HG02610 (cell line): ENCODE measurements at regions not wholly inside any gene's neighbourhood (a gene's known extent, or its start where the extent isn't known, plus 50 kb on each side); places are given as distances from the start of the nearest gene placed in this dataset.
"Not testable (repeated sequence)": the region's sequence is repeated elsewhere in the genome, so short reads cannot be mapped to it uniquely, and the experiment has no call there.

Source experiments
- ATAC-seq: cut with Tn5 transposase; IDR thresholded peaks from one replicate; pipeline ENCODE4 v1.9.1; 2021; ENCODE audit warnings: mild to moderate bottlenecking, moderate library complexity; ENCODE audit not compliant: unreplicated experiment

DNA sequence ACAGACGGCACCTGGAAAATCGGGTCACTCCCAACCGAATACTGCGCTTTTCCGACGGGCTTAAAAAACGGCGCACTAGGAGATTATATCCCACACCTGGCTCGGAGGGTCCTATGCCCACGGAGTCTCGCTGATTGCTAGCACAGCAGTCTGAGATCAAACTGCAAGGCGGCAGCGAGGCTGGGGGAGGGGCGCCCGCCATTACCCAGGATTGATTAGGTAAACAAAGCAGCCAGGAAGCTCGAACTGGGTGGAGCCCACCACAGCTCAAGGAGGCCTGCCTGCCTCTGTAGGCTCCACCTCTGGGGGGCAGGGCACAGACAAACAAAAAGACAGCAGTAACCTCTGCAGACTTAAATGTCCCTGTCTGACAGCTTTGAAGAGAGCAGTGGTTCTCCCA is 64.5 kb downstream of the SLC30A10 start:
- not testable (repeated sequence) for ATAC-seq

DNA sequence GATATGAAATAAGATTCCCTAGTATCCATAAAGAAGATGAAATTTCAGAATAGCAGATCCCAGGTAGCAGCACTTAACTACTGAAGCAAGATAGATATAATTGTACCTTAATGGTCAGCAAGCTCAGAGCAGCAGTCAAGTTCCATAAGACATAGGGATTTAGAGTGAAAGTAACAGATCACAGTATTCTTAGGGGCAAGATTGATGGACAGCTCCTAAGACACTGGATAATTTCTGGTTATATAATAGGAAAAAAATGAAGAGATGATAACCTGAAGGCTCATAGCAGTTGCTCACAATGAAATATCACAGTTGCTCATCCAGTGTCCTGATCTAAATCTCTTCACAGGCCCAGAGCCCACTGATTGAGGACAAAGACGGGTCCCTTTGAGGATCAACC is 66.0 kb downstream of the SLC30A10 start:
- ATAC-seq = no peak

DNA sequence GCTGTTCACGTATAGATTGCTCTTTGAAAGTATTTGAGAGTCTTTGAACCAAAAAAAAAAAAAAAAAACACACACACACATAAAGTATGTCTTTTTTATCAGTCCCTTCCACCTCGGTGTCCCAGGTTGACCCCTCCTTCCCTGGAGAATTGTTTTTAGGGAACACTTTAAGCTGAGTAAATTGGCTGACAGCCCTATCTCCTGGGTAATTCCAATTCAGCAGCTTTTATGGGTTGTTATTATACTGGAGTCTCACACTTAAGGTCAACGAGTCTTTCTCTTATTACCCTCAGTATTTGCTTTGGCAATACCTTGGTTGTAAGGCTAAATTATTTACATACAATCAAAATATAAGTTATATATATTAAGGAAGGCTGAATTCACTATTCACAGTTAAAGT is 69.4 kb downstream of the SLC30A10 start:
- ATAC-seq = no peak

DNA sequence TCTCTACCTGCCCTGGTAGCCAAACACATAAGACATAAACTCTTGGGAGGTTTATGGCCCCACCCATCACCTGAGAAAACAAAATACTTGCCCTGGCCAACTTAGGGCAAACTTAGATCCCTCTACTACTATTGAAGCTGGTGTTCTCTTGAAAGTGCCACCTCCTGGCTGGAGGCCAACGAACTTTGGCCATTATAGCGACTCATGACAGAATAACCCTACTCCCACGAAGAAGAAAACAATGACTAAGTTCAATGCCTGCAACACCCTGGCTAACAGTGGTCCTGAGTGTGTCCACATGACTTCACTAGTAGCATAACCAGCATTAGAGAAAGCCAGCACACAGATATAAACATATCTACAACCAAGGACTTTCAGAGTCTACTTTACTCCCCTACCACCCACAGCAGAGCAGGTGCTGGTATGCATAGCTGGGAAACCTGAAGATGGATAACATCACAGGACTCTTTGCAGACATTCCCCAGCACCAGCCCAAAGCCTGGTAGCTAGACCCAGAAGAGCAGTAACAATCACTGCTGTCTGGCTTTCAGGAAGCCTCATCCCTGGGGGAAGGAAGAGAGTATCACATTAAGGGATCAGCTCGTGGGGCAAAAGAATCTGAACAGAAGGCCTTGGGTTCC is 81.0 kb downstream of the SLC30A10 start:
- no peak for ATAC-seq

DNA sequence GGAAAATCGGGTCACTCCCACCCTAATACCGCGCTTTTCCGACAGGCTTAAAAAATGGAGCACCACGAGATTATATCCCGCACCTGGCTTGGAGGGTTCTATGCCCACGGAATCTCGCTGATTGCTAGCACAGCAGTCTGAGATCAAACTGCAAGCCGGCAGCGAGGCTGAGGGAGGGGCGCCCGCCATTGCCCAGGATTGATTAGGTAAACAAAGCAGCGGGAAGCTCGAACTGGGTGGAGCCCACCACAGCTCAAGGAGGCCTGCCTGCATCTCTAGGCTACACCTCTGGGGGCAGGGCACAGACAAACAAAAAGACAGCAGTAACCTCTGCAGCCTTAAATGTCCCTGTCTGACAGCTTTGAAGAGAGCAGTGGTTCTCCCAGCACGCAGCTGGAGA is 88.8 kb downstream of the SLC30A10 start:
- not testable (repeated sequence) for ATAC-seq

DNA sequence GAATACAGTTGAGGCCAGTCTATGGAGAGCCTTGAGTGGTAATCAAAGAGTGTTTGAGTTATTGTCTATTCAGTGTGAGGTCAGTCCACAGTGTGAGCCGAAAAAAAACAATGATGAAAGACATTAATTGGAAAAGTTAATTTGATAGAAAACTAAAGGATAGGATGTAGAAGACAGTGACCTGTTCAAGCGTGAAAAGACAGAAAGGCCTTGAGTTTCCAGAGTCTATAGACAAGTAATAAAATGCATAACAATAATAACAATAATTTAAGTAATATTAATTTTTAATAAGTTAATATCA is 90.4 kb downstream of the SLC30A10 start:
- no peak for ATAC-seq

DNA sequence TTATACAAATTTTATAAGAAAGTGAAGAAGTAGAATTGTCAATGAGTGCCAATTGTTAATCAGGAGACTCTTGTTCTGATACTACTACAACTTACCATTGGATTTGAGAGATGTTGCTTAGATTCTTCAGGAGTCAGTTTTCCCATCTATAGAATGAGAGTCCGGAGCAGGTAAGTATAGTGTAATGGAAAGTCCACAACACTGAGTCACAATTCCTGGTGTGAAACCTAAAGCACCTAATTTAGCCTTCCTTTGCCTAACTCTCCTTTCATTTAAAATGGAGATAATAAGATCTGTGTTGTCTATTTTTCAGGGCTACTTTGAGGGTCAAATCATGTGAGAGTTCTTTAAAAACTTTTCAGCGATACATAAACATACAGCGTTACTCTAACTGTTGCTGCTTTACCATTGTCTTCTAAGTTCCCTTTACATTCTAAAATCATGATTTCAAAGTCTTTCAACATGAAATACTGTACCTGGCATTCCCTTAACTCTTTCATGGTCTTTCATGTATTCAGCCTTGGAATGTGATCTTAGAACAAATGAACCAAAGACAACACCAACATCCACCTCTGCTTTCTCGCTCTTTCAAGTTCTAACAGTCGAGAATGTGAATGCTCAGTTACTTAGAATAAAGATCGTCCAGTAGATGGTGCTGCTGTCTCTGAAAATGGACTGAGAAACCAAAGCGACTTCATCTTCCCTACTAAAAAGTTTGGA is 90.9 kb downstream of the SLC30A10 start:
- no peak for ATAC-seq

DNA sequence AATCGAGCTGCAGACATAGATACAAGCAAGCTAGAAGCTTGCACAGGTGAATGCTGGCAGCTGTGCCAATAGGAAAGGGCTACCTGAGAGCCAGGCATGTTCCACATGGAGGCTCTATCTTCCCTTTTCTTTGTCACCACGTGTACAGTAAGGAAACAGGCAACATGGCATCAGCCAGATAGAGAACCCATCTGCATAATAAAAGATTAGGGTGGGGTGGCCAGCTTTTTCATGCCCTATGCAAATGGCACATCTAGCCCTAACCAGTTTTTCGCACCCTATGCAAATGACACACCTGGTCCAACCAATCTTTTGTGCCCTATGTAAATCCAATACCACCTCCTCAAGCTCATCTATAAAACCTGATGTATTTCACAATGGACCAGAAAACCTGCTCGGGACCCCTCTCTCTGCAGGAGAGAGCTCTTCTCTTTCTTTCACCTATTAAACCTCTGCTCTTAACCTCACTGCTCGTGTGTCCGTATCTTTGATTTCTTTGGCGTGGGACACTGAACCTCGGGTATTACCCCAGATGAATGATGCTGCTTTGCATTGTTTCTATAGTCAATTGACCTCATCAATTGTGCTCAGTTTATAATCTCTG is 93.9 kb downstream of the SLC30A10 start:
- no peak for ATAC-seq

DNA sequence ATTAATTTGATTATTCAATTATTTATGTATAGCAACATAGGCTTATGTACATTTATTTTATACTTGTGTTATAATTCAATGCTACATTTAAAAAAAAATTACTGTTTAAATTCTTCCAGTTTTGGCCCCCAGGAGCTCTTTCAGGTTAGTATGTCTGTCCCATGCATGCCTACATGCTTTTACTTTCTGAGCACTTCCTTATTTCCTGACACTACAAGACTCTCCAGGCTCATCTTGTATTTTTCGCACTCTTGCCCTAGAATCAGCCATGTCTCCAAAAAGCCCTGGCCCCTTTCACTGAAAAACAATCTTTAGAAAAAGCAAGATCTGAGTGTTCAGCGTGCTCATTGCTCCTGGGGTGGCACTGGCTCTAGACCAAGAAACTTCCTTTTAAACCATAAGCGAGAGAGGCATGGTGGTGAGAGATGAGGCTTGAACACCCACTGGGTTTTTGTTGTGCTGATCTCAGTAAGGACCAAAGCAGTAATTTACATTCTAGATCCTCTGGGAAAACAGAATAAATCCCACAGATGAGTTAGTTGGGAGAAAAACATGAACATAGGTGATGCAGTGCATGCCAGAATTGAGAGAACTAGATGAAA is 95.0 kb downstream of the SLC30A10 start:
- no peak for ATAC-seq

DNA sequence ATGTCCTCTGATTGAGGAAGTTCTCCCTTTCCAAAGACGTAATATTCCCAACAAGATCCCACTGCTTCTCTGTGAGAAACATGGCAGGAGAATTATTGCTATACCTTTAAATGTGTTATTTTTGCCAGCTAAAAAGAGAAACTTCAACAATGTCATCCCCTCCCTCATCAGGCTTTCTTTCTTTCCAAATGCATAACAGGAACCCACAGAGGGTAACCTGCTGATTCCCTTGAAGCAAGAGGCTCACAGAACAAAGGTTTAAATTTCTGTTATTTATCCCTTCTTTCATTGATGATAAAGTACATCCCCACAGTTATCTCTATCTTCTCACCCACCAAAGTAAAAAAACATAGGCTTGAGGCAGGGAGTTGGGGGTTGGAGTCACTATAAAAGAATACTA is 102.1 kb downstream of the SLC30A10 start:
- ATAC-seq = no peak

DNA sequence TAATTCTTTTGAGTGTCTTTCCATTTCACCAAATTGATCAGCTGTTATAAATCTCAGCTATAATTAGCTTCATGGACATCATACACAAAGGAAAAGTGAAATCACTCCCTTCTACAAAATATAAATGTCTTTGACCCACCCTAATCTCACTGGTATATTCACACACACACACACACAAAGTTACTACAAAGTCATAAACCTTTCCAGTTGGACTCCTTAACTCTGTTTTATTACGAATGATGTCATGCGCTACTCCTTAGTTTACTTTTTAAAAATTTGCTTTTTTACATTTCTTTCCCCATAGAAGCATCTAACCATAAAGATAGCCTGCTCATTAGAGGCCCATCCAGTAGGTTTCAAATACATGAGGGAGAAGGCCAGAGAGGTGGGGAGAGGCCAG is 103.0 kb downstream of the SLC30A10 start:
- ATAC-seq = no peak

DNA sequence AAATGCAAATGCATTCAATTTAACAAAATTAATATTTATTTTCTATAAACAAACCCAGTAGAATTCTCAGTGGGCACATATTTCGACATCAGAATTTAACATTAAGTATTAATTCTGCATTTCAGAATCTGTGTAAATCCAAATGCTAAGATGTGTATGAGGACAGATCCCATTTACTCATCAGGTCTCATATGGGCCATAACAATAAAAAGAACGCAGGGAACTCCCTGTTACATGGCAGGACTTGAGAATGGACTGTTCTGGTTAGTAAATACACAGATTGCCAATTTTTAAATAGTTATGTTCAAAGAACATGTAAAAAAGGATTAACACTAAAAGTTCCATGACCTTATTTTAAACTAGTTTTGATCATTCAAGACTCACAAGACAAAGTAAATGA is 104.0 kb downstream of the SLC30A10 start:
- no peak for ATAC-seq

DNA sequence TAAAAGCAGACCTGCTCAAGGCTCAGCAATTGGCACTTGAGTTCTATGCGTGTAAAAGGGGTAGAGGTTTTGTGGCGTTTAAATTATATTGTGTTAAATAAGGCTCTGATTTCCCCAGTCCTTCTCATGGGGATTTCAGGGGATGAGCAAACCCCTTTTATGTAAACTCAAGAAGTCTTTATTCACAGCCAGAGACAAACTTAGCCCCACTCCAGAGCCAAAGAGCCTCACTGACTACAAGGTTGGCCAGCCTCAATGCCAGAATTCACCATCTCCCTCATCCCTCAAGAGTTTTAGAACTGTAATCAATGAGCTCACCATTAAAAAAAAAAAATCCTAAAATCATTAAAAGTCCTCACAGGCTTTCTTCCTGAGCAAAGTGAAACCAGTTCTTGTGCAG is 107.8 kb downstream of the SLC30A10 start:
- no peak for ATAC-seq

DNA sequence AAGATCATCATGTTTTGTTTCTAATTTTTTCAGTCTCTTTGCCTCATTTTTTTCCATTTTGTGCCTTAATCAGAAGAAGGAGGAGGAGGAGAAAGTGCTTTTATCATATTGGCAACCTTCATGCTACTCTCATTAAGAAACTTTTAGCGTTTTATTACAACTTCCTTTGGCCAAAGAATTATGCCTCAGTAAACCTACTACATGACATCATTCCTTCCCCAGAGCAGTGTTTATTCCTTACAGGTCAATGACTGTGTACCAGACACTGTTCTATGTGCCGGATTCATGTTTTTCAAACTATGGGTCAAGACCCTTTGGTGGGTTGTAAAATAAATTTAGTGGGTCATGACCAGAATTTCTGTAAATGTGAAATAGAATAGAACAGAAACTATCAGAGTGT is 110.4 kb downstream of the SLC30A10 start:
- ATAC-seq = no peak

DNA sequence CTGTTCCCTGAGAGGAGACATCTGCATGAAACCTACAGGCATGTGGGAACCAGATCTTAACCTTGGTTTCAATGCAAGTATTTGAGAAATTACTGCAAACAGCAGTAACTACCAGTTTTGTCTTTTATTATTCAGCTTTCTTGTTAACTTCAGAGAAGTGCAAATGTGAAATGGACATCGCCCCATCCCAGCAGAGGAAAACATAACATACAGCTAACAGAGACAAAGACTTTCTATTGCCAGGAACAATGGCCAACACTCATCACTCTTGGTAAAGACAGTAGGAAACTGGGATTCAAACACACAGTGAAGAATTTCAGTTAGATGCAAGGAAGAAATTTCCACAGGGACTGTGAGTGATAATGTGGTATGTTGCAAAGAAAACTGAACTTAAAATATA is 115.1 kb downstream of the SLC30A10 start:
- ATAC-seq = no peak

DNA sequence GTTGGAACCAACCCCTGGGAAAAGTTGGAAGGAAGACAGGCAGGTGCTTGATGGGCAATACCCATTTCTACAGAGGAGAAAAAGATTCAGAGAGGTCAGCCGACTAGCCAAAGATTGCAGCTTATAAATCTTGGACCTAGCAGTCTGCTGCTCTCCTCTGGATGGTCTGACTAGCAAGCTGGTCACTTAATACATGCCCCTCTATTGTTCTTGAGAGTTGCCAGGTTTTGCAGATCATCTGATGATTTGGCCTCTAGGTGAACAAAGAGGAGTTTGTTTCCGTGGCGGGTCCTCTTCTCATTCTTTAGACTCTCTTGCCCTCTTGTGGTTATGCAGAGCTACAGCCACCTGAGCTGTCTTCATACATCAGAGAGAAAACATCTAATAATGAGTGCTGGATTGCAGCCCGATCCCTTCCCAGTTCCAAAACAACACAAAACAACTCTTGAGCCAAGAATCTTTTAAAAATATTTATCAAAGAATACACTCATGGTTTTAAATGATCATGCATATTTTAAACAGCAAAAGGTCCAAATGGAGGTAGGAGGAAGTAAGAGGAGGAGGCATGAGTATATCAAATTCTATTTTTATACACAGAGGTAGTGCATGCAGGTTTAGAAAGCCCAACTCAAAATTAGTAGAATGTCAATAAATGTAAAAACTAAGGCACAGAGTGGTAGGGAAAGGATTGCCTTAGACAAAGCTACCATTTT is 115.7 kb downstream of the SLC30A10 start:
- ATAC-seq = peak; percentile 91

DNA sequence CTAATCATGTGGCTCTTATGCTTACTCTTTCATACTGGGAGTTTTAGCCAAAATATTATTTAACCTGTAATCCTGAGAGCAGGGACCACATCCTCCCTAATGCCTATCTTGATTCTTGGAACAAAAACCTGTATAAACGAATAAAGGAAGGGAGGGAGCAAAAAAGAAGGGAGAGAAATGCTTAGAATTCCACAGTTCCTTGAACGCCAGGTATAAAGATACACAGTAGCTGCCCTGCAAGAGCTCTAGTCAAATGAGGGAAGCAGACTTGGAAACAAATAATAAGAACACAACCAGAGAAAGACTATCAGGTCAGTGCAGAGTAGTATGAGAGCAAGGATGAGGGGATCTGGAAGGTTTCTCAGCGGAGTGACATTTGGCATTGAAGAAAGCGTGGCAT is 116.3 kb downstream of the SLC30A10 start:
- ATAC-seq = no peak

DNA sequence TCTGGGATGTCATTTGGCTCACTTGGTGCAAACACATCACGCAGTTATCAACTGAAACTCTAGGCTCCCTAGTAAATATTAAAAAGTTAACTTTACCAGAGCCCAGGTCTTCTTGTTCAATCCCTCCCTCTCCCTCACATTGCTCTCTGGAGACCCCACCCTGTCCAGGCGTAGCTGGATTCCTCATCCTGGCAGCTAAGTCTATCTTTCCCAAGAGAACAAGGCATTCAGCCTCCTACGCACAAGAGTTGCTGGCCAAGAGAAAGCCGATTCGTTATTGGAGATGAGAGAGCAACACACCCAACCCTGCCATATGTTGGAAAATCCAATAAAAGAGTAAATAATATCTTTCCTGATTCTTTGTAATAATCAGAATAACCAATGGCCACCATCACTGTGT is 117.9 kb downstream of the SLC30A10 start:
- no peak for ATAC-seq

DNA sequence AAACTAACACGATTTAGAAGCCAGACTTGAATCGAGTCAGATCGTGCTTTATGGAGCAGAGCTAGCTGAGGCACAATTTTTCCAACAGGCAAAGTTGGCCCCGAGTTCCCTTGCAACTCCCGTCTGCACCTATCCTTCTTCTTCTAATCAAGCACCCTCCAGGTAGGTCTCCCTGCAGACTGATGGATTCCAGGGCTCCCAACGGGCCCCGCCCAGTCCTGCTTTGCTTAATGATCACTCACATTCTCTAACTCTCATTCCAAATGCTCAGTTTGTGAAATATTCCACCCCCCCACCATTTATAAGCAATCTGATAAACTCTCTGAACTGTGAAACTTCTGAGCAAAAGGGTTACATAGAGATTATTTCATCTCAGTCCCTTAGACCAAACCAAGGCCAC is 119.6 kb downstream of the SLC30A10 start:
- ATAC-seq = no peak

DNA sequence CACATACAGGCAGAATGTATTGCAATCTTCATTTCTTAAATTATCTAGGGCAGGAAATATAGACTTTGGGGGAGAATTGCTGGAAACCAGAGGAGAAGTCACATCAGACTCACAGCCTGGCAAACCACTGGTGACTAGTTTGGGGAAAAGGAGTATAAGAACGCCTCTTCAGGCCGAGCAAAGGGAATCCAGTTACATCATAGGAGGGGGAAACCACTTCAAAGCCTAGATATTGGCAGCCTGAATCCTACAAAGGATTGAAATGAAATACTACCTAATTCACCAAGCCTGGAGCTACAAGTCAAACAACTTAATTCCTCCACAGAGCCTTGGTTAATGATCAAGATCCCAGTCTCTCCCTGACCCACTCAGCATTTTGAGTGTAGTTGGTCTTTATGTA is 121.7 kb downstream of the SLC30A10 start:
- no peak for ATAC-seq

DNA sequence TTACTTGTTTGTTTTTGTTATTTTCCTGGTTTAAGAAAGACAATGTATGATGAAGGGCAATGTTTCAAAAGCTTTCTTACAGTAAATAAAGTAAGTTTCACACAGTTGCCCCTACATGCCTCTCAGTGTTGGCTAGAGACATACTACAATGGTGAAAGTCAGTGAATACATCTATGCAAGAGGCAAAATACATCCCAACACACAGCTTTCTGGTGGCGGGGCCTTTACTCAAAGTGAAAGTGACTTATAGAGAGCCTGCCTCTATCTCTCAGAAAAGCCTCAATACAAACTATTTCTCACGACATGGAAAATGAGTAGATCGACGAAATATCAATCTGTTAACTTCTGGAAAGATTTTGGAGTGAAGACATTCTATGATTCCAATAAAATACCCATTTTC is 122.3 kb downstream of the SLC30A10 start:
- ATAC-seq = no peak

DNA sequence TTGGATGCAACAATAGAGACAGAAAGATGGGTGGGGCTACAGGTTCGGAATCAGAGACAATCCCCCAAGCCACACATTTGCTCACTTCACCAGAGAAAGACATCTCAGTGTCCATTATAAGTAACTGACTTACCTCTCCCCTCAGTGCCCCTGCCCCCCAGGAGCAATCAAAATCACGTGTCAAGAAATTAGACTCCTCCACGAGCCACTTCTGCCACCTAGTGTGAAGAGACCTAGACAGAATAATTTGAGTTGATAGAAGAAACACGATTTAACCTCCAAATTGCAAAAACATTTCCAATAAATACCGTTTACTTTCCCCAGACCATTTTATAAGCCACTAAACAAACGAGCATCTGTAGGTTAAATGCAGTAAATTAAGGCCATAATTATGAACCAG is 123.2 kb downstream of the SLC30A10 start:
- no peak for ATAC-seq
